Breast epithelium (tissue), 4 donors: ENCODE measurements at regions not wholly inside any gene's neighbourhood (a gene's known extent, or its start where the extent isn't known, plus 50 kb on each side); places are given as distances from the start of the nearest gene placed in this dataset.

Experiments
- DNase-seq, 2 donors: peaks; one replicate each; pipeline ENCODE4 v3.0.0-alpha.2; 2019; ENCODE audit warnings: low spot score in 2 of 2
- H3K27ac ChIP-seq, 2 donors: fragments of 200-600 bp; sonication (generic) in 1 of 2; one replicate each; pipeline ENCODE4 v1.5.1; 2016 to 2019; ENCODE audit warnings: mild to moderate bottlenecking in 1 of 2
- H3K27me3 ChIP-seq, 2 donors: fragments of 200-600 bp; sonication (generic) in 1 of 2; one replicate each; pipeline versions ENCODE4 v1.5.1 to v1.6.0; 2017 to 2019; ENCODE audit warnings: control low read depth in 1 of 2, mild to moderate bottlenecking in 1 of 2
- H3K36me3 ChIP-seq: fragments of 200-600 bp; one replicate; pipeline ENCODE4 v1.5.1; 2019
- H3K4me1 ChIP-seq, 2 donors: fragments of 200-600 bp; sonication (generic); one replicate each; pipeline ENCODE4 v1.5.1; 2016 to 2019; ENCODE audit warnings: control low read depth in 1 of 2
- H3K4me3 ChIP-seq, 3 donors: fragments of 200-600 bp; sonication (generic); 1 replicate in 2 of 3; 2 replicates in 1 of 3; pipeline ENCODE4 v1.5.1; 2016 to 2019; ENCODE audit warnings: mild to moderate bottlenecking in 3 of 3, moderate library complexity in 2 of 3
- H3K9me3 ChIP-seq, 2 donors: fragments of 200-600 bp; sonication (generic) in 1 of 2; one replicate each; pipeline ENCODE4 v1.5.1; 2016 to 2019; ENCODE audit warnings: control low read depth in 1 of 2
- CTCF ChIP-seq, 3 donors: fragments of 450-650 bp; IDR thresholded peaks; one replicate each; pipeline ENCODE4 v1.5.1; 2016 to 2017; ENCODE audit warnings: antibody characterized with exemption in 3 of 3, mild to moderate bottlenecking in 3 of 3, moderate library complexity in 3 of 3
- POLR2A ChIP-seq: fragments of 450-650 bp; IDR thresholded peaks from one replicate; pipeline ENCODE4 v1.6.1; 2016; ENCODE audit warnings: antibody characterized with exemption, mild to moderate bottlenecking, moderate library complexity
- POLR2AphosphoS5 ChIP-seq, 3 donors: sonication (generic); formaldehyde crosslinking; IDR thresholded peaks; one replicate each; pipeline ENCODE4 v1.6.1; 2017; ENCODE audit warnings: antibody characterized with exemption in 3 of 3
- intact Hi-C: fragments of 100-400 bp; cut with DNase I; formaldehyde crosslinking; loops from one replicate; pipeline ENCODE4 v1.15.1; 2023; ENCODE audit warnings: low total_unique reads

- Histone ChIP-seq H3K27ac (peak overlapping the region; percentile 53 to 59), H3K4me1 (no peaks in the 10 kb centered on the region), H3K27me3 (no peaks in the 10 kb centered on the region), H3K4me3 (peak overlapping the region in 2 of 3 donors; percentile 30 to 33), H3K36me3 (no peaks in the 10 kb centered on the region), H3K9me3 (no peaks in the 10 kb centered on the region)
- intact Hi-C loops: no loop called here
- DNase-seq: no peak
- TF ChIP-seq POLR2AphosphoS5 (IDR thresholded peaks at IDR 0.05) (no peak), CTCF (IDR thresholded peaks at IDR 0.05) (no peak), POLR2A (no peak)
These were observed 76.9 kb upstream of the TSHZ2 start for GRCh38 chr20:52895235-52895634.

GRCh38 chr20:52893498-52893897 lies 78.7 kb upstream of the TSHZ2 start:
- Histone ChIP-seq H3K9me3 (no peaks in the 10 kb centered on the region), H3K4me1 (no peaks in the 10 kb centered on the region), H3K36me3 (no peaks in the 10 kb centered on the region), H3K27ac (no peak overlapping the region), H3K27me3 (no peaks in the 10 kb centered on the region), H3K4me3 (no peak overlapping the region)
- intact Hi-C loops: no loop called here
- no peak for DNase-seq
- TF ChIP-seq CTCF (IDR thresholded peaks at IDR 0.05) (no peak), POLR2AphosphoS5 (IDR thresholded peaks at IDR 0.05) (no peak), POLR2A (no peak)

- TF ChIP-seq POLR2A (no peak), CTCF (IDR thresholded peaks at IDR 0.05) (no peak), POLR2AphosphoS5 (IDR thresholded peaks at IDR 0.05) (no peak)
- intact Hi-C loops: no loop called here
- no peak for DNase-seq
These were observed 80.1 kb upstream of the TSHZ2 start for GRCh38 chr20:52892023-52892422.

GRCh38 chr20:52890130-52890529 lies 82.0 kb upstream of the TSHZ2 start:
- Histone ChIP-seq H3K9me3 (no peaks in the 10 kb centered on the region), H3K4me3 (no peak overlapping the region), H3K4me1 (no peaks in the 10 kb centered on the region), H3K27ac (no peak overlapping the region), H3K27me3 (no peaks in the 10 kb centered on the region), H3K36me3 (no peaks in the 10 kb centered on the region)
- no peak for DNase-seq
- intact Hi-C loops: no loop called here
- no peak for TF ChIP-seq CTCF (IDR thresholded peaks at IDR 0.05)
- TF ChIP-seq POLR2AphosphoS5 (IDR thresholded peaks at IDR 0.05): no peak
- no peak for TF ChIP-seq POLR2A

More at GRCh38 chr20:52892023-52892422, 80.1 kb upstream of the TSHZ2 start:
- Histone ChIP-seq H3K27ac (no peak overlapping the region), H3K27me3 (no peaks in the 10 kb centered on the region), H3K9me3 (no peaks in the 10 kb centered on the region), H3K4me3 (no peak overlapping the region), H3K4me1 (no peaks in the 10 kb centered on the region), H3K36me3 (no peaks in the 10 kb centered on the region)

- H3K4me3 ChIP-seq: no peak overlapping the region
- no peaks in the 10 kb centered on the region for H3K9me3 ChIP-seq
- H3K27ac ChIP-seq: no peak overlapping the region
- H3K36me3 ChIP-seq: no peaks in the 10 kb centered on the region
- no peaks in the 10 kb centered on the region for H3K4me1 ChIP-seq
- no peaks in the 10 kb centered on the region for H3K27me3 ChIP-seq
- intact Hi-C loops: no loop called here
- DNase-seq: no peak
- no peak for TF ChIP-seq POLR2A
- no peak for TF ChIP-seq CTCF (IDR thresholded peaks at IDR 0.05)
- no peak for TF ChIP-seq POLR2AphosphoS5 (IDR thresholded peaks at IDR 0.05)
These were observed 82.9 kb upstream of the TSHZ2 start for GRCh38 chr20:52889225-52889624.
